Brain microvascular endothelial cell (primary cell): ENCODE measurements at regions not wholly inside any gene's neighbourhood (a gene's known extent, or its start where the extent isn't known, plus 50 kb on each side); places are given as distances from the start of the nearest gene placed in this dataset.

Source experiments
- DNase-seq: peaks from one replicate; pipeline ENCODE4 v3.0.0-alpha.2; 2020
- H3K27ac ChIP-seq: fragments of 250-450 bp; sonication (Bioruptor Pico); 2 replicates; pipeline ENCODE4 v1.5.1; 2020; ENCODE audit warnings: mild to moderate bottlenecking, moderate library complexity
- H3K27me3 ChIP-seq: fragments of 250-450 bp; sonication (Bioruptor Pico); replicated peaks from 2 replicates; pipeline ENCODE4 v1.5.1; 2020; ENCODE audit warnings: mild to moderate bottlenecking
- H3K36me3 ChIP-seq: fragments of 250-450 bp; sonication (Bioruptor Pico); replicated peaks from 2 replicates; pipeline ENCODE4 v1.5.1; 2020; ENCODE audit warnings: mild to moderate bottlenecking
- H3K4me3 ChIP-seq: 2 replicates; pipeline ENCODE4 v1.5.1; 2011; ENCODE audit warnings: low read depth, mild to moderate bottlenecking, control low read depth, low read length, moderate library complexity
- CTCF ChIP-seq: IDR thresholded peaks from 2 replicates; pipeline ENCODE4 v1.5.1; 2011; ENCODE audit warnings: low read depth, mild to moderate bottlenecking, moderate library complexity, low read length, control low read depth, inconsistent platforms; ENCODE audit errors: missing control alignments
- in situ Hi-C: cut with HindIII; loops from 2 replicates; pipeline ENCODE4 v1.10.0; 2017; ENCODE audit warnings: low sequenced_read_pairs, low pct_ligation_motif_present

GRCh38 chr2:105180491-105180972 is 61.0 kb upstream of the GPR45 start:
- Histone ChIP-seq H3K4me3 (no peak overlapping the region), H3K27ac (no peak overlapping the region), H3K36me3 (no peaks in the 10 kb centered on the region), H3K27me3 (peaks cover 2% of the 10 kb centered on the region)
- DNase-seq = no peak
- in situ Hi-C loops = no loop called here
- TF ChIP-seq CTCF = no peak

- in situ Hi-C loops = no loop called here
- Histone ChIP-seq H3K4me3 (no peak overlapping the region), H3K27me3 (peaks cover 2% of the 10 kb centered on the region), H3K36me3 (no peaks in the 10 kb centered on the region), H3K27ac (no peak overlapping the region)
- no peak for DNase-seq
- no peak for TF ChIP-seq CTCF
These were observed 60.3 kb upstream of the GPR45 start for GRCh38 chr2:105181282-105181681.

- no peak for TF ChIP-seq CTCF
- no peak for DNase-seq
- in situ Hi-C loops = no loop called here
These were observed 57.8 kb upstream of the GPR45 start for GRCh38 chr2:105183555-105184323.

GRCh38 chr2:105184420-105184819 is 57.1 kb upstream of the GPR45 start:
- in situ Hi-C loops = no loop called here

More at GRCh38 chr2:105183555-105184323, 57.8 kb upstream of the GPR45 start:
- no peaks in the 10 kb centered on the region for H3K27me3 ChIP-seq
- no peaks in the 10 kb centered on the region for H3K36me3 ChIP-seq
- no peak overlapping the region for H3K4me3 ChIP-seq
- H3K27ac ChIP-seq = no peak overlapping the region

GRCh38 chr2:105186967-105187498 is 54.5 kb upstream of the GPR45 start:
- Histone ChIP-seq H3K27ac (no peak overlapping the region), H3K4me3 (no peak overlapping the region), H3K36me3 (no peaks in the 10 kb centered on the region), H3K27me3 (no peaks in the 10 kb centered on the region)
- in situ Hi-C loops = no loop called here
- DNase-seq = no peak
- no peak for TF ChIP-seq CTCF

More at GRCh38 chr2:105184420-105184819, 57.1 kb upstream of the GPR45 start:
- Histone ChIP-seq H3K27ac (no peak overlapping the region), H3K27me3 (no peaks in the 10 kb centered on the region), H3K36me3 (no peaks in the 10 kb centered on the region), H3K4me3 (no peak overlapping the region)
- no peak for TF ChIP-seq CTCF
- no peak for DNase-seq

GRCh38 chr2:105187531-105187930 is 54.0 kb upstream of the GPR45 start:
- Histone ChIP-seq H3K27ac (no peak overlapping the region), H3K27me3 (no peaks in the 10 kb centered on the region), H3K4me3 (no peak overlapping the region), H3K36me3 (no peaks in the 10 kb centered on the region)
- peak; percentile 5 for DNase-seq
- no peak for TF ChIP-seq CTCF
- in situ Hi-C loops = no loop called here
